Muscle layer of duodenum (tissue), 2 donors: ENCODE measurements at regions not wholly inside any gene's neighbourhood (a gene's known extent, or its start where the extent isn't known, plus 50 kb on each side); places are given as distances from the start of the nearest gene placed in this dataset.

Experiments
- H3K27ac ChIP-seq: one replicate; pipeline ENCODE4 v1.7.0; 2013; ENCODE audit warnings: mild to moderate bottlenecking, low read length
- H3K27me3 ChIP-seq: one replicate; pipeline ENCODE4 v1.7.0; 2013; ENCODE audit warnings: low read depth, mild to moderate bottlenecking, control low read depth, low read length
- H3K36me3 ChIP-seq, 2 donors: one replicate each; pipeline ENCODE4 v1.7.0; 2013; ENCODE audit warnings: low read length in 2 of 2, control low read depth in 1 of 2, mild to moderate bottlenecking in 1 of 2; ENCODE audit not compliant: insufficient read depth in 2 of 2, control insufficient read depth in 1 of 2
- H3K4me1 ChIP-seq, 2 donors: one replicate each; pipeline ENCODE4 v1.7.0; 2013; ENCODE audit warnings: low read length in 2 of 2, mild to moderate bottlenecking in 2 of 2, control low read depth in 1 of 2, moderate library complexity in 1 of 2; ENCODE audit not compliant: insufficient read depth in 2 of 2, control insufficient read depth in 1 of 2
- H3K4me3 ChIP-seq, 2 donors: one replicate each; pipeline ENCODE4 v1.7.0; 2013; ENCODE audit warnings: low read length in 2 of 2, low read depth in 1 of 2, mild to moderate bottlenecking in 1 of 2
- H3K9me3 ChIP-seq, 2 donors: one replicate each; pipeline ENCODE4 v1.7.0; 2013; ENCODE audit warnings: low read length in 2 of 2, control low read depth in 1 of 2, mild to moderate bottlenecking in 1 of 2; ENCODE audit not compliant: control insufficient read depth in 1 of 2
- donor health status: healthy.

DNA sequence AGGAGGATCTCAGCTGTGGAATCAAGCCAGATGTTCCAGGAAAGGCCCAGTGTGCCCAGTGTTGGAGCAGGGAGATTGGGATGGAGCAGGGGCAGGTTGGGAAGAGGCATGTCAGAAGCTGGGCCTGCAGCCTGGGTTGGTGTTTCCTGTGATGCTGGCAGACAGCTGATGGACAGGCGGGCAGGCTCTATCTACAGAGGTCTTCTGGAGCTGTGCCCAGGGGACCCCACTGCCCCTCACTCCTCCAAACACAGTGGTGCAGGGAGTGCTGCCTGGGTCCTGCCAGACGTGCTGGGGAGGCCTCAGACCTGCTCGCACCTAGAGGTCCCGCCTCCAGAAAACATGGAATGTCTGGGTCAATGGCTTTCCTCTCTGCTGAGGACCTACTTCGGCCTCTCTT, 182.9 kb upstream of the TCERG1L start:
- no peaks in the 10 kb centered on the region for H3K36me3 ChIP-seq
- no peaks in the 10 kb centered on the region for H3K27me3 ChIP-seq
- no peak overlapping the region for H3K4me3 ChIP-seq
- H3K4me1 ChIP-seq = no peaks in the 10 kb centered on the region
- H3K27ac ChIP-seq = no peak overlapping the region
- no peaks in the 10 kb centered on the region for H3K9me3 ChIP-seq

GRCh38 chr10:131495224-131495623, 183.7 kb upstream of the TCERG1L start:
- Histone ChIP-seq H3K9me3 (no peaks in the 10 kb centered on the region), H3K36me3 (no peaks in the 10 kb centered on the region), H3K27me3 (no peaks in the 10 kb centered on the region), H3K4me3 (no peak overlapping the region), H3K4me1 (no peaks in the 10 kb centered on the region), H3K27ac (no peak overlapping the region)

- no peaks in the 10 kb centered on the region for H3K27me3 ChIP-seq
- no peaks in the 10 kb centered on the region for H3K36me3 ChIP-seq
- no peak overlapping the region for H3K4me3 ChIP-seq
- H3K27ac ChIP-seq = no peak overlapping the region
- no peaks in the 10 kb centered on the region for H3K9me3 ChIP-seq
- H3K4me1 ChIP-seq = no peaks in the 10 kb centered on the region
Observed at GRCh38 chr10:131495892-131496291, 184.4 kb upstream of the TCERG1L start.

- no peak overlapping the region for H3K4me3 ChIP-seq
- H3K27ac ChIP-seq = no peak overlapping the region
- H3K36me3 ChIP-seq = no peaks in the 10 kb centered on the region
- no peaks in the 10 kb centered on the region for H3K27me3 ChIP-seq
- H3K9me3 ChIP-seq = no peaks in the 10 kb centered on the region
- H3K4me1 ChIP-seq = no peaks in the 10 kb centered on the region
Observed at GRCh38 chr10:131496351-131497052, 185.0 kb upstream of the TCERG1L start.

DNA sequence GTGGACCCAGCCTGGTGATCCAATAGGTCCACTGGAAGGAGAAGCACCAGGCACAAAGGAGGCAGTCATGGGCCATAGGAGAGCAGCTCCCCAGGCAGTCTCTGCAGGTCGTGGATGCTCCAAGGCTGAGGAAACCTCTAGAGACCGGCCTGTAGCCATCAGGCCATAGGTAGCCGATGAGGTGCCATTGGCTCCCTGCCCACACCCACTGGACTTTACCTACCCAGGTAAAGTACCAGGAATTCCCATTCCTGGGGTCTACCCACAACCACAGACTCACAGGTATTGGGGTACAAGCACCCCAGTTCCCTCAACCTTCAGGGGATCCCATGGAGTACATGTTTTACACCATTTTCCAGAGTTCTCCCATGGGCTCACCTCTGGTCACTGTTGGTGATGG, 188.0 kb upstream of the TCERG1L start:
- Histone ChIP-seq H3K4me3 (no peak overlapping the region), H3K27me3 (no peaks in the 10 kb centered on the region), H3K4me1 (no peaks in the 10 kb centered on the region)

GRCh38 chr10:131500181-131500580, 188.7 kb upstream of the TCERG1L start:
- Histone ChIP-seq H3K27me3 (no peaks in the 10 kb centered on the region), H3K9me3 (peaks cover 6 to 24% of the 10 kb centered on the region in 2 donors), H3K27ac (no peak overlapping the region), H3K36me3 (no peaks in the 10 kb centered on the region), H3K4me1 (no peaks in the 10 kb centered on the region), H3K4me3 (no peak overlapping the region)

More for the DNA sequence above, 188.0 kb upstream of the TCERG1L start:
- H3K27ac ChIP-seq = no peak overlapping the region
- peaks cover 6 to 21% of the 10 kb centered on the region in 2 donors for H3K9me3 ChIP-seq
- no peaks in the 10 kb centered on the region for H3K36me3 ChIP-seq

GRCh38 chr10:131500892-131501291, 189.4 kb upstream of the TCERG1L start:
- H3K4me3 ChIP-seq = no peak overlapping the region
- H3K9me3 ChIP-seq = peaks cover 6 to 24% of the 10 kb centered on the region in 2 donors
- no peaks in the 10 kb centered on the region for H3K27me3 ChIP-seq
- H3K27ac ChIP-seq = no peak overlapping the region
- H3K36me3 ChIP-seq = no peaks in the 10 kb centered on the region
- no peaks in the 10 kb centered on the region for H3K4me1 ChIP-seq

- Histone ChIP-seq H3K4me3 (no peak overlapping the region), H3K36me3 (no peaks in the 10 kb centered on the region), H3K27me3 (no peaks in the 10 kb centered on the region), H3K27ac (no peak overlapping the region), H3K9me3 (peaks cover 6 to 24% of the 10 kb centered on the region in 2 donors), H3K4me1 (no peaks in the 10 kb centered on the region)
Observed at GRCh38 chr10:131503992-131504391, 192.5 kb upstream of the TCERG1L start.

DNA sequence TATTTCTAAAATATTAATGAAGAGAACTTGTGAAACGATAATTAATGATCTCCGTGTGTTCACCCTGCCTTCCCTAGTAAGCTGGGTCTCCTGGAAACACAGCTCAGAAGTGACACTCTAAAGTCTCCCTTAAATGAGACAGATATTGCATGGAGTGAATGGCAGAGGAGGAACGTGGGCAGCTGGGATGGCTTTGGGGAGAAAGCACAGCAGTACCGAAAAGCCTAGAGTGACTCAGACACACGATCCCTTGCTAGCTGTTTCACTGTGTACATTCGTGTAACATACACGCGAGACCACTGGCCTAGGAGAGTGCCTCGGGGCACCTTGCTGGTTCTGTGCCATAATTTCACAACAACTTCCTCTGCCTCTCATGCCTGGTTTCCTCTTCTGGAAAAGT, 199.9 kb upstream of the TCERG1L start:
- H3K36me3 ChIP-seq = no peaks in the 10 kb centered on the region
- no peak overlapping the region for H3K27ac ChIP-seq
- H3K4me3 ChIP-seq = no peak overlapping the region
- H3K9me3 ChIP-seq = peaks cover 0 to 8% of the 10 kb centered on the region in 2 donors
- no peaks in the 10 kb centered on the region for H3K27me3 ChIP-seq
- no peaks in the 10 kb centered on the region for H3K4me1 ChIP-seq

GRCh38 chr10:131512852-131513251, 201.3 kb upstream of the TCERG1L start:
- Histone ChIP-seq H3K9me3 (peaks cover 0 to 8% of the 10 kb centered on the region in 2 donors), H3K4me1 (no peaks in the 10 kb centered on the region), H3K27ac (no peak overlapping the region), H3K27me3 (no peaks in the 10 kb centered on the region), H3K36me3 (no peaks in the 10 kb centered on the region), H3K4me3 (no peak overlapping the region)

GRCh38 chr10:131513445-131513844, 201.9 kb upstream of the TCERG1L start:
- Histone ChIP-seq H3K27me3 (no peaks in the 10 kb centered on the region), H3K4me3 (no peak overlapping the region)

GRCh38 chr10:131513901-131514300, 202.4 kb upstream of the TCERG1L start:
- Histone ChIP-seq H3K4me1 (no peaks in the 10 kb centered on the region), H3K27ac (no peak overlapping the region), H3K27me3 (no peaks in the 10 kb centered on the region), H3K4me3 (no peak overlapping the region), H3K36me3 (no peaks in the 10 kb centered on the region), H3K9me3 (peaks cover 0 to 8% of the 10 kb centered on the region in 2 donors)

More at GRCh38 chr10:131513445-131513844, 201.9 kb upstream of the TCERG1L start:
- H3K27ac ChIP-seq = no peak overlapping the region
- no peaks in the 10 kb centered on the region for H3K36me3 ChIP-seq
- H3K4me1 ChIP-seq = no peaks in the 10 kb centered on the region
- peaks cover 0 to 8% of the 10 kb centered on the region in 2 donors for H3K9me3 ChIP-seq
